Stimulated activated CD8-positive, alpha-beta memory T cell treated with anti-CD3 and anti-CD28 coated beads, Interleukin-7, amount 100 ng/mL, for 48 hours (primary cell): ENCODE measurements at regions not wholly inside any gene's neighbourhood (a gene's known extent, or its start where the extent isn't known, plus 50 kb on each side); places are given as distances from the start of the nearest gene placed in this dataset.
"Not testable (repeated sequence)": the region's sequence is repeated elsewhere in the genome, so short reads cannot be mapped to it uniquely, and the experiment has no call there.

Source experiments
- DNase-seq, 2 donors: peaks; one replicate each; pipeline ENCODE4 v3.0.0-alpha.2; 2020; ENCODE audit warnings: low read depth in 1 of 2; ENCODE audit errors: extremely low read depth in 1 of 2

- no peak for DNase-seq
Observed at GRCh38 chr7:79513261-79513660, 59.8 kb upstream of the MAGI2 start.

- DNase-seq = no peak
Observed at GRCh38 chr7:79512261-79512660, 58.8 kb upstream of the MAGI2 start.

GRCh38 chr7:79511056-79511455, 57.6 kb upstream of the MAGI2 start:
- not testable (repeated sequence) for DNase-seq

- DNase-seq = no peak
Observed at GRCh38 chr7:79507131-79507530, 53.7 kb upstream of the MAGI2 start.

- DNase-seq = no peak
Observed at GRCh38 chr7:79506481-79506880, 53.0 kb upstream of the MAGI2 start.

- DNase-seq = no peak
Observed at GRCh38 chr7:79504607-79505389, 51.3 kb upstream of the MAGI2 start.
